Activated CD8-positive, alpha-beta T cell treated with anti-CD3 and anti-CD28 coated beads, Interleukin-2, amount 10 ng/mL, durations not matched to agents 7 days and 5 days (primary cell): ENCODE measurements at regions not wholly inside any gene's neighbourhood (a gene's known extent, or its start where the extent isn't known, plus 50 kb on each side); places are given as distances from the start of the nearest gene placed in this dataset.

Experiments used
- ATAC-seq: fragments of 150-1000 bp; cut with Tn5 transposase; one replicate; pipeline ENCODE4 v1.10.0; 2021; ENCODE audit warnings: moderate library complexity
- CTCF ChIA-PET: fragments of 350-600 bp; sonication (Branson Sonifier 250); formaldehyde crosslinking; loops from one replicate; lab custom pipeline; 2021; ENCODE audit warnings: antibody characterized with exemption; lab: Charles Lee
- POLR2A ChIA-PET: fragments of 350-600 bp; sonication (Branson Sonifier 250); formaldehyde crosslinking; loops from one replicate; lab custom pipeline; 2021; ENCODE audit warnings: antibody characterized with exemption; lab: Charles Lee
- DNase-seq: peaks from one replicate; pipeline ENCODE4 v3.0.0-alpha.2; 2020
- H3K27ac Mint-ChIP-seq: one replicate; pipeline ENCODE4 v1.8.0; 2021; ENCODE audit warnings: mild to moderate bottlenecking, mixed read lengths
- H3K27me3 Mint-ChIP-seq: one replicate; pipeline ENCODE4 v1.8.0; 2021; ENCODE audit warnings: low read depth, mixed read lengths
- H3K36me3 Mint-ChIP-seq: one replicate; pipeline ENCODE4 v1.8.0; 2021; ENCODE audit warnings: low read depth, mixed read lengths
- H3K4me1 Mint-ChIP-seq: one replicate; pipeline ENCODE4 v1.8.0; 2021; ENCODE audit warnings: low read depth, mixed read lengths
- H3K4me3 Mint-ChIP-seq: one replicate; pipeline ENCODE4 v1.8.0; 2021; ENCODE audit warnings: mild to moderate bottlenecking, mixed read lengths
- H3K9me3 Mint-ChIP-seq: one replicate; pipeline ENCODE4 v1.8.0; 2022; ENCODE audit warnings: mixed read lengths; ENCODE audit not compliant: insufficient read depth

GRCh38 chr4:105015750-105016149 is 130.9 kb upstream of the TET2 start:
- CTCF ChIA-PET = no interaction called here
- ATAC-seq = no peak
- no peaks in the 10 kb centered on the region for H3K27me3 Mint-ChIP-seq
- peaks cover 5% of the 10 kb centered on the region for H3K9me3 Mint-ChIP-seq
- no peak overlapping the region for H3K27ac Mint-ChIP-seq
- H3K36me3 Mint-ChIP-seq = no peaks in the 10 kb centered on the region
- DNase-seq = no peak
- H3K4me1 Mint-ChIP-seq = no peaks in the 10 kb centered on the region
- POLR2A ChIA-PET = no interaction called here
- no peak overlapping the region for H3K4me3 Mint-ChIP-seq

GRCh38 chr4:105022811-105023667 is 123.6 kb upstream of the TET2 start:
- Mint-ChIP-seq H3K27me3 (no peaks in the 10 kb centered on the region), H3K4me1 (peaks cover 7% of the 10 kb centered on the region), H3K36me3 (no peaks in the 10 kb centered on the region), H3K4me3 (no peak overlapping the region), H3K9me3 (peaks cover 8% of the 10 kb centered on the region), H3K27ac (no peak overlapping the region)
- CTCF ChIA-PET = interaction anchor here (0.6 kb wide), 1 partner anchor 449 kb away, joined by 3 read pairs; no protein-coding TSS in a partner anchor
- no peak for ATAC-seq
- DNase-seq = no peak
- POLR2A ChIA-PET = no interaction called here

GRCh38 chr4:105023668-105024055 is 123.0 kb upstream of the TET2 start:
- peaks cover 7% of the 10 kb centered on the region for H3K4me1 Mint-ChIP-seq
- CTCF ChIA-PET = no interaction called here
- no peak overlapping the region for H3K4me3 Mint-ChIP-seq
- DNase-seq (no peak), ATAC-seq (no peak)
- peaks cover 11% of the 10 kb centered on the region for H3K9me3 Mint-ChIP-seq
- H3K27ac Mint-ChIP-seq = no peak overlapping the region
- no peaks in the 10 kb centered on the region for H3K27me3 Mint-ChIP-seq
- no peaks in the 10 kb centered on the region for H3K36me3 Mint-ChIP-seq
- POLR2A ChIA-PET = no interaction called here

- DNase-seq = no peak
- no peak for ATAC-seq
- H3K4me3 Mint-ChIP-seq = no peak overlapping the region
- ChIA-PET POLR2A (no interaction called here), CTCF (no interaction called here)
- no peaks in the 10 kb centered on the region for H3K36me3 Mint-ChIP-seq
- peaks cover 17% of the 10 kb centered on the region for H3K9me3 Mint-ChIP-seq
- no peak overlapping the region for H3K27ac Mint-ChIP-seq
- peaks cover 2% of the 10 kb centered on the region for H3K27me3 Mint-ChIP-seq
- peaks cover 7% of the 10 kb centered on the region for H3K4me1 Mint-ChIP-seq
Observed at GRCh38 chr4:105025263-105026017, 121.2 kb upstream of the TET2 start.

- Mint-ChIP-seq H3K4me1 (no peaks in the 10 kb centered on the region), H3K9me3 (peaks cover under 1% of the 10 kb centered on the region), H3K27ac (no peak overlapping the region), H3K4me3 (no peak overlapping the region), H3K27me3 (peaks cover 7% of the 10 kb centered on the region), H3K36me3 (no peaks in the 10 kb centered on the region)
- POLR2A ChIA-PET = no interaction called here
- DNase-seq (no peak), ATAC-seq (no peak)
- CTCF ChIA-PET = interaction anchor here (0.6 to 0.9 kb wide), 2 partner anchors 19 to 176 kb away, joined by 3 to 4 read pairs; no protein-coding TSS in a partner anchor
Observed at GRCh38 chr4:105036991-105037390, 109.7 kb upstream of the TET2 start.

GRCh38 chr4:105042451-105042850 is 104.2 kb upstream of the TET2 start:
- Mint-ChIP-seq H3K4me1 (no peaks in the 10 kb centered on the region), H3K4me3 (no peak overlapping the region), H3K27ac (no peak overlapping the region), H3K36me3 (no peaks in the 10 kb centered on the region), H3K9me3 (peaks cover 4% of the 10 kb centered on the region), H3K27me3 (peaks cover 3% of the 10 kb centered on the region)
- ATAC-seq (no peak), DNase-seq (no peak)
- ChIA-PET CTCF (interaction anchor here (1.1 kb wide), 1 partner anchor 431 kb away, joined by 5 read pairs; the partner anchor contains the start of gene PPA2), POLR2A (no interaction called here)

GRCh38 chr4:105050896-105051295 is 95.8 kb upstream of the TET2 start:
- Mint-ChIP-seq H3K27ac (no peak overlapping the region), H3K36me3 (peaks cover 4% of the 10 kb centered on the region), H3K27me3 (no peaks in the 10 kb centered on the region), H3K4me3 (no peak overlapping the region), H3K4me1 (no peaks in the 10 kb centered on the region), H3K9me3 (peaks cover 24% of the 10 kb centered on the region)
- POLR2A ChIA-PET = no interaction called here
- CTCF ChIA-PET = no interaction called here
- ATAC-seq (no peak), DNase-seq (no peak)

- H3K27ac Mint-ChIP-seq = no peak overlapping the region
- ChIA-PET CTCF (no interaction called here), POLR2A (interaction anchor here (0.7 kb wide), 1 partner anchor 1426 kb away, joined by 3 read pairs; no protein-coding TSS in a partner anchor)
- DNase-seq = no peak
- H3K27me3 Mint-ChIP-seq = no peaks in the 10 kb centered on the region
- ATAC-seq = no peak
- peaks cover 11% of the 10 kb centered on the region for H3K9me3 Mint-ChIP-seq
- no peak overlapping the region for H3K4me3 Mint-ChIP-seq
- peaks cover 31% of the 10 kb centered on the region for H3K4me1 Mint-ChIP-seq
- H3K36me3 Mint-ChIP-seq = no peaks in the 10 kb centered on the region
Observed at GRCh38 chr4:105057370-105058105, 89.1 kb upstream of the TET2 start.

GRCh38 chr4:105058177-105058812 is 88.4 kb upstream of the TET2 start:
- Mint-ChIP-seq H3K4me3 (no peak overlapping the region), H3K27me3 (no peaks in the 10 kb centered on the region), H3K4me1 (peaks cover 31% of the 10 kb centered on the region), H3K9me3 (peaks cover 12% of the 10 kb centered on the region), H3K27ac (no peak overlapping the region), H3K36me3 (no peaks in the 10 kb centered on the region)
- DNase-seq (no peak), ATAC-seq (no peak)
- ChIA-PET CTCF (no interaction called here), POLR2A (no interaction called here)

GRCh38 chr4:105059337-105059736 is 87.3 kb upstream of the TET2 start:
- Mint-ChIP-seq H3K4me1 (peaks cover 31% of the 10 kb centered on the region), H3K27ac (no peak overlapping the region), H3K4me3 (no peak overlapping the region), H3K9me3 (peaks cover 7% of the 10 kb centered on the region), H3K36me3 (no peaks in the 10 kb centered on the region), H3K27me3 (no peaks in the 10 kb centered on the region)
- DNase-seq (no peak), ATAC-seq (no peak)
- ChIA-PET CTCF (no interaction called here), POLR2A (no interaction called here)

- Mint-ChIP-seq H3K9me3 (peaks cover 7% of the 10 kb centered on the region), H3K27me3 (no peaks in the 10 kb centered on the region), H3K36me3 (no peaks in the 10 kb centered on the region), H3K27ac (peak overlapping the region; percentile 86), H3K4me3 (no peak overlapping the region), H3K4me1 (peaks cover 31% of the 10 kb centered on the region)
- ChIA-PET POLR2A (interaction anchor here (1.0 to 1.2 kb wide), 2 partner anchors 117 to 413 kb away, joined by 5 read pairs; partner anchors contain the start of gene PPA2), CTCF (interaction anchor here (0.6 kb wide), 1 partner anchor 411 kb away, joined by 3 read pairs; no protein-coding TSS in a partner anchor)
- DNase-seq (peak; percentile 56), ATAC-seq (peak; percentile 89)
Observed at GRCh38 chr4:105060628-105061027, 86.0 kb upstream of the TET2 start.
